C4-2B (cell line): ENCODE measurements at regions not wholly inside any gene's neighbourhood (a gene's known extent, or its start where the extent isn't known, plus 50 kb on each side); places are given as distances from the start of the nearest gene placed in this dataset.

Experiments
- CTCF ChIP-seq: fragments of 450-650 bp; conservative IDR thresholded peaks from 2 replicates; pipeline ENCODE4 v1.5.1; 2017; ENCODE audit warnings: mild to moderate bottlenecking
- ZFX ChIP-seq: fragments of 450-650 bp; IDR thresholded peaks from 2 replicates; pipeline ENCODE4 v1.6.1; 2017

- TF ChIP-seq CTCF (no peak), ZFX (no peak)
Observed at GRCh38 chr18:40875101-40875615, 1079.9 kb upstream of the PIK3C3 start.
